GM18502 (cell line): ENCODE measurements at regions not wholly inside any gene's neighbourhood (a gene's known extent, or its start where the extent isn't known, plus 50 kb on each side); places are given as distances from the start of the nearest gene placed in this dataset.
"Not testable (repeated sequence)": the region's sequence is repeated elsewhere in the genome, so short reads cannot be mapped to it uniquely, and the experiment has no call there.

Experiments
- ATAC-seq: cut with Tn5 transposase; IDR thresholded peaks from one replicate; pipeline ENCODE4 v1.9.1; 2021; ENCODE audit warnings: mild to moderate bottlenecking; ENCODE audit not compliant: unreplicated experiment, poor library complexity

GRCh38 chr12:73629893-73630831 lies 907.5 kb upstream of the ATXN7L3B start:
- ATAC-seq: no peak

GRCh38 chr12:73632191-73632590 lies 905.4 kb upstream of the ATXN7L3B start:
- no peak for ATAC-seq

- no peak for ATAC-seq
Measured at GRCh38 chr12:73632661-73633060, 905.0 kb upstream of the ATXN7L3B start.

GRCh38 chr12:73639397-73639796 lies 898.2 kb upstream of the ATXN7L3B start:
- not testable (repeated sequence) for ATAC-seq

- ATAC-seq: no peak
Measured at GRCh38 chr12:73656375-73656774, 881.3 kb upstream of the ATXN7L3B start.

- no peak for ATAC-seq
Measured at GRCh38 chr12:73659802-73660201, 877.8 kb upstream of the ATXN7L3B start.

GRCh38 chr12:73665193-73665592 lies 872.4 kb upstream of the ATXN7L3B start:
- ATAC-seq: no peak

- ATAC-seq: not testable (repeated sequence)
Measured at GRCh38 chr12:73671550-73671949, 866.1 kb upstream of the ATXN7L3B start.

- no peak for ATAC-seq
Measured at GRCh38 chr12:73677520-73678291, 859.9 kb upstream of the ATXN7L3B start.

- ATAC-seq: no peak
Measured at GRCh38 chr12:73678335-73678734, 859.3 kb upstream of the ATXN7L3B start.

GRCh38 chr12:73699318-73699717 lies 838.3 kb upstream of the ATXN7L3B start:
- no peak for ATAC-seq

GRCh38 chr12:73714655-73715054 lies 823.0 kb upstream of the ATXN7L3B start:
- no peak for ATAC-seq

- ATAC-seq: not testable (repeated sequence)
Measured at GRCh38 chr12:73716143-73716542, 821.5 kb upstream of the ATXN7L3B start.

GRCh38 chr12:73719223-73719622 lies 818.4 kb upstream of the ATXN7L3B start:
- no peak for ATAC-seq

GRCh38 chr12:73726881-73727280 lies 810.8 kb upstream of the ATXN7L3B start:
- ATAC-seq: no peak

- ATAC-seq: no peak
Measured at GRCh38 chr12:73731658-73732057, 806.0 kb upstream of the ATXN7L3B start.

GRCh38 chr12:73769337-73769736 lies 768.3 kb upstream of the ATXN7L3B start:
- ATAC-seq: no peak

- no peak for ATAC-seq
Measured at GRCh38 chr12:73798523-73798922, 739.1 kb upstream of the ATXN7L3B start.

GRCh38 chr12:73815072-73815645 lies 722.5 kb upstream of the ATXN7L3B start:
- ATAC-seq: no peak

- no peak for ATAC-seq
Measured at GRCh38 chr12:73817161-73817560, 720.5 kb upstream of the ATXN7L3B start.

GRCh38 chr12:73833746-73834145 lies 703.9 kb upstream of the ATXN7L3B start:
- no peak for ATAC-seq
